HG02642 (cell line): ENCODE measurements at regions not wholly inside any gene's neighbourhood (a gene's known extent, or its start where the extent isn't known, plus 50 kb on each side); places are given as distances from the start of the nearest gene placed in this dataset.

ENCODE experiments used
- ATAC-seq: cut with Tn5 transposase; IDR thresholded peaks from one replicate; pipeline ENCODE4 v1.9.1; 2021; ENCODE audit warnings: mild to moderate bottlenecking; ENCODE audit not compliant: unreplicated experiment, poor library complexity

DNA sequence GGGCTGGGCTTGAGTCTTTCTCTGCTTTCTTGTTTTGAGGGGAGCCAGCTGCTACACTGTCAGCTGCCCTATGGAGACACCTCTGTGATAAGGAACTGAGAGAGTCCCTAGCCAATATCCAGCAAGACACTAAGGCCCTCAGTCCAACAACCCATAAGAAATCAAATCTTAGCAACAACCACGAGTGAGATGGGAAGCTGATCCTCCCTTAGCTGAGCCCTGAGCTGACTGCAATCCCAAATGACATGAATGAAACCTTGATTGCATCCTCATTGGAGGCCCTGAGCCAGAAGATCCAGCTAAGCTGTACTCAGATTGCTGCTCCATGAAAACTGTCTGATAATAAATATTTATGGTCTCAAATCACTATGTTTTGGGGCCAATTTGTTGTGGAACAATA lies 302.1 kb upstream of the MME start:
- no peak for ATAC-seq

DNA sequence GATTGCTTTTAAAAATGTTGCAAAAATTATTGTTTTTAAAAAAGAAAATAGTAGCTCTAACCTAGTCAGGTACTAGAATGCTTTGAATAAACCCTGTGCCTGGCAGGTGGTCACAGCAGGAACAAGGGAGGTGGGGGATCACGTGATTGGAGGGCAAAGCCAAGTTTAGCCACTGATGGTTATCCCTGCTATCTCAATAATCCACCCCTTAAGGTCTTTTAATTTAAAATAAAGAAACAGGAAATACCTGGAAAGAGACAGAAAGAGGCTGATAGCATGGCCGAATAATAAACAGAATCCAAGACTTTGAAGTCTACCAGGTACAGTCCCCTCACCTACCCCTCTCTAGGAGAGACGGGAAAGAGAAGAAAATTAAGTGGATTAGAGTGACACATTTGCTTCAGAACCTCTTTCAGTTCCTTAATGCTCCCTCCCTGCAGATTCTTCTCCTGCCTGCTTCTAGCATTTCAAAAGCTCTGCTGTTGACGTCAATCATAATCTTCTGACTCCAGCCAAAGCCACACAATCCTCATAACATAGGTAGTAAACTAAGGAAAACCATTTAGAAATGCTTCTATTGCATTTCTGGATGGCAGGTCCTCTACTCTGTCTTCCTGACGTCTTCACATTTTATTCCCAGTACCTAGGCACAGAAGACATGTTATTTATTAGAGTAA lies 303.4 kb upstream of the MME start:
- ATAC-seq, result no peak

DNA sequence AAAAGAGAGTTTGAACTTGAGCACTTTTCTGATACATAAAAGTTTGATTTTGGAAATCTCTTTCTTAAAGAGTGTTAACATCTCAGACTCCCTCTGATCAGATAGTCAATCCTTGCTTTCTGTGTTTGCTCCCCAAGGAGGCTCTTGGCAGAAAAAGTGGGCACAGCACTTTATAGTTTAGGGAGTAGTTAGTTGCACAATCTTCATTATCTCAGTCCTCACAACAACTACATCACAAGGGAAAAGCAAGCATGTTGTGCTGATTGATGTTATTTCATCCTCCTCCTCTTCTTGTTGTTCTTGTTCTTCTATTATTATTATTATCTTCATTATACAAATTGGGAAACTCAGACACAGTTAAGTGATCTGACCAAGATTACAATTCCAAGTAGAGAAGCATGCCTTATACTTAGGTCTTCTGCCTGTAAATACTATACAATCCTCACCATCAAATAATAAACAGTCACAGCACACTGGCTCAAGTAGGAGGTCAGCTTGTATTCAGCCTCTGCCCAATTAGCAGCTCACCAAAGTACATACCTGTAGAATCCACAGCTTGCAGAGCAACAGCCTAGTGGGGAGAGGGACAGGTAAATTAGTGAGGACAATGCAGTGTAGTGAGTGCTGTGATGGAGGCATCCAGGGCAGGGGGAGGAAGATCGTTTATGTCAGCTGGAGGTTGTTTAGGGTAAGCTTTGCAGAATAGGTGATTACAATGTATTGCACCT lies 304.1 kb upstream of the MME start:
- ATAC-seq, result no peak

DNA sequence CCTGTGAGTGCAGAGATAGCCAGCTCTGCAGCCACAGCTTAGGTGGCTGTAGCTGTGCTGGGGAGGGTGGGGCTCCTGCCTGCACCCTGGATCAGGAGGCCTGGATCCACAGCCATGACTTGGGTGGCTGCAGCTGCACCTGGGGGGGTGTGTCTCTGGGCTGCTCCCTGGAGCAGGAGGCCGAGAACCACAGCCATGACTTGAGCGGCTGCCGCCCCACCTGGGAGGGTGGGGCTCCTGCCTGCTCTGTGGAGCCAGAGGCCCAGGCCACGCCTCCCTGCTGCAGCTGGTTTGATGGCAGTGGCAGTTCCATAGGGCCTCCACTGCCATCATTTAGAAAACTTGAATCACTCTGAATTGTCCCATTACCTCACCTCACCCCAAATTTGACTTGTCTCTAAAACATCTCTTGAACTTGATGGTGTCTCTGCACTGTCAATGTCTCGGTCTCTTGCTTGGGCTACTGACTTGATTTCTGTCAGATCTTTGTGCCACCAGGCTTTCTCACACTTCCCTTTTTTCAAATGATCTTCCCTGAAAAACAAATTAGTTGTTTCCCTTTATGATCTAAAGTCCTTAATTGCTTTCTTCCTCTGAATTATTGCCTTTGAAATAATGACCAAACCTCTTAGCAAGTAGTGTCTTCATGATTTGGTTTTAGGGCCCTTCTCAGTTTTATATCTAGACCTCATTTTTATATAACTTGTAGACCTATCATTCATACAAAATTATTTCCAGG lies 313.2 kb upstream of the MME start:
- ATAC-seq, result no peak

DNA sequence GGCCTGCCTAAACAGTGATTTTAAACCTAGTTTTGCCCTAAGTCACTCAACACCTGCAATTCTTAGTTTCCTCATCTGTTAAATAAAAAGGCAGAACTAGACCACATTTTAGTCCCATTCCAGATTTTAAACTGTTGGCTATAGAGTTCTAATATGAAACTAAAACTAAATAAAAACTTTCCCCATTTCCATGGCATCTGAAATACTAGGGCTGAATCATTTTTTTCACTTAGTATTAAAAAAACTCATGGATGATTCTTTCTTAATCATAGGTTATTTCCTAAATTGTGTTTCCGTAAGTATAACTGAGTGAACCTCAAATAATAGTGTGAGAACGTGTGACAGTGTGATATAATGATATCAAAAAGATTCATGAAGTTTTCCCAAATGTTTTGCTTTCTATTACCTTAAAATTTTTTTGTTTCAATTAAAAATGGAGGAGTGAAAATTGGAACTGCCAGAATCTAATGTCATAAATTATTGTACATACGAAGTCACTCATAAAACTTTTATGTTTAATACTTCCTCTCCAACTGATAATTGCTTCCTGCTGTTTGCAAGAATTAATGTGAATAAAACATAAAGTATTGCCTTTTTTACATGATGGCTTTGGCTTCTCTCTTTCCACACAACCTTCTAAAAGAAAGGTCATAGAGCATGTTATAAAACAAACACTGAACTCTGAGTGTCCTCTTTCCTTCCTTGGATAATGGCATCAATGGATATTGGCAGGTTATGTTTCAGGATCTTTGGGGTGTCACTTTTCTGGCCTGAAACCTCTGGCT lies 315.1 kb upstream of the MME start:
- no peak for ATAC-seq

DNA sequence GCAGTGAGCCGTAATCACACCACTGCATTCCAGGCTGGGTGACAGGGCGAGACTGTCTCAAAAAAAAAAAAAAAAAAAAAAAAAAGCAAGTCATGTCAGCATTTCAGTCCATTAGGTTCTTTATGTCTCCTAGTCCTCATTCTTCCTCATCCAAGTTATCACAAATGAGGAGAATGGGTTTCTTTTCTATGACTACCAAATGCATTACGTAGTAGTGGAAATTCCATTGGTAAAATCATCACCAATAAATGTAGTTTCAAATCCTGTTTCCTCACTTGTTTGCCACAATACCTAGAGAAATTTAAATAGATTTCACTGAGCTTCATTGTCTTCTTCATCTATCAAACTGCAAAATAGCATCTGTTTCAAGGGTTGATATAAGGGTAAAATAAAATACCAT lies 317.6 kb upstream of the MME start:
- no peak for ATAC-seq

DNA sequence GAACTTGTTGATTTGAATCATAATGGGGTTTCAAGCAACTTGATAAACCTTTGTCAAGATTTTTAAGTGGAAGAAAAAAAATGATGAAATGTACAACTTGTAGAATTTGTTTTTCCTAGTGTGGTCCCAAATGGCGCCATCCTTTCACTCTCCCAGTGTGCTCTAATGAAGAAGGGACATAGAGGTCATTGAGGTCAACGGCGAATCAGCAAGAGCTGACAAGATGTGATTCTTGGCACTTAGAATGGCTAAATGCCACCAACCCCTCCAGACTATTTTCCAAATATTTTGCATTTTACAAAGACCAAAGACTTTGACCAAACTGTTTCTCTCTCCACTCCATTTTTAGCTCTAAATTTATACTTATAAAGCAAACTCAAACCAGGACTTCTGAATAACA lies 320.2 kb upstream of the MME start:
- ATAC-seq, result no peak

DNA sequence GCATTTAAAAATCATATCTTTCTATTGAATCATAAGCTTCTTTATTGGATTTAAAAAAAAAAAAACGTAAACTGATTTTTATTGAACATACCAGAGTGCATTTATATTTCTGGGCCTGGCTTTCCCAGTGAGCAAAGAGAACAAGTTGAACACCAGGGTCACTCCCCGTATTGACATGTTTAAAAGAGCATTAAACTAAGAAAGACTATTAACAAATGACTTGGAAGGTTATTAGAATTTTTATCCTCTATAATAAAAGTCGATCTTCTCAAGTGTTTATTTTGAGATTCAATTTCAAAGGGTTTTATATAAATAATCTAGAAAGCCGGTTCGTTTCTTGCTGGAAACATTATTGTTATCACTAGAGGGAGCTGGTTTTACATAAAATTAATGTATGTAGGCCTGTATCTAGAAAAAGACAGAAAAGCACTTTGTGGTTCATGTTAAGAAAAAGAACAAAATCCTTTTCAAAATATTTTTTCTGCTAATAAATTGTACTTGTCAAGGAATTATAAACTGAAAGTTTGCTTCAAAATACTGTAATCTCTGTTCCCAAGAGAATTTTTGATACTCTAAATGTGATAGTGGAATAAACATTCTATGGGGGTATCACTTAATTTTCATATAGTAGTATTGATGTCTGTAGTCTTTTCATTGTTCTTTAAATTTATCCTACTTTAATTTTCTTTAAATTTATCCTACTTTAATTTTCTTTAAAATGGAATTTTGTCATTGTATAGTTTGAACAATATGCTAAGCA lies 321.8 kb upstream of the MME start:
- ATAC-seq, result no peak

DNA sequence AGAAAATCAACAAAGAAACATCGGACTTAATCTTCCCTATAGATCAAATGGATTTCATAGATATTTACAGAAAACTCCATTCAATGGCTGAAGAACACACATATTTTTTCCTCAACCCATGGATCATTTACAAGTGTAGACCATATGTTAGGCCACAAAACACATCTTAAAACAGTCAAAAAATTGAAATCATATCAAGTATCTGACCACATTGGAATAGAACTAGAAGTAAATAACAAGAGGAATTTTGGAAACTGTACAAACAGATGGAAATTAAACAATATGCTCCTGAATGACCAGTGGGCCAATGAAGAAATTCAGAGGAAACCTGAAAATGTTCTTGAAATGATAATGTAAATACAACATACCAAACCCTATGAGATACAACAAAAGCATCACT lies 323.1 kb upstream of the GPR149 start:
- ATAC-seq, result no peak

DNA sequence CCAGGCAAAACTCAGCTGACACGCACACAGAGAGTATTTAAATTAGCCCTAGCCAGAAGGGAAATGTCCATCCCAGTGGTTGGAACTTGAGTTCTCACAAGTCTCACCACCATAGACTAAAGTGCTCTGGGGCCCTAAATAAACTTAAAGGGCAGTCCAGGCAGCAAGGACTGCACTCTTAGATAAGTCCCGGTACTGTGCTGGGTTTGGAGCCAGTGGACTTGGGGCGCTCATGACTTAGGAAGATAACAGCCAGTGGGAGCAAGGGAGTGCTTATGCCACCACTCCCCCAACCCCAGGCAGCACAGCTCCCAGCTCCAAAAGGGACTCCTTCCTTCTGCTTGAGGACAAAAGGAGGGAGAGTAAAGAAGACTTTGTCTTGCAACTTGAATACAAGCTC lies 319.5 kb upstream of the GPR149 start:
- ATAC-seq, result no peak

DNA sequence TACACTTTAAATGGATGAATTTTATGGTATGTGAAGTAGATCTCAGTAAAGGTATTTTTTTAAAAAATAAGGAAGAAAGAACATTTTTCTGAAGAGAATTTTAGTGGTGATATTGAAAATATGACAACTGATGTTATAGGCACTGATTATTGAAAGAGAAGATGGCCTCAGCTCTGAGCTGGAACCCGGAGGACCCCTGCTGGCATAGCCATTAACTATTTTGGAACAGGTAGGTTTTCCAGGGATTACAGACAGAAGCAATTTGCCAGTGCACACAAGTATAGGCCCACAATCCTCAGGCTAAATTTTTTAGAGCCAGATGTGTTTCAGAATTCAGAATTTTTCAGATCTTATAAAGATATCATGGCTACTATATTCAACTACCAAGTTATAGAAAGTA lies 315.9 kb upstream of the GPR149 start:
- ATAC-seq, result no peak

DNA sequence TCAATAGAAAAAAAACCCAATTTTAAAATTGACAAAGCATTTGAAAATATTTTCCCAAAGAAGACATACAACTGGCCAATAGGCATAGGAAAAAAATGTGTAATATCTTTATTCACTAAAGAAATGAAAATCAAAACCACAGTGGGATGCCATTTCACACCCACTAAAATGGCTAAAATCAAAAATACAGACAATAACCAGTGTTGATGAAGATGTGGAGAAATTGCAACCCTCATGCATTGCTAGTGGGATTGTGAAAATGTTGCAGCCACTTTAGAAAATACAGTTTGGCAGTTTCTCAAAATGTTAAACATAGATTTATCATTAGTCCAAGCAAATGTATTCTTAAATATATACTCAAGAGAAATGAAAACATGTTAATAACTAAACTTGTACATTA lies 315.1 kb upstream of the GPR149 start:
- no peak for ATAC-seq

DNA sequence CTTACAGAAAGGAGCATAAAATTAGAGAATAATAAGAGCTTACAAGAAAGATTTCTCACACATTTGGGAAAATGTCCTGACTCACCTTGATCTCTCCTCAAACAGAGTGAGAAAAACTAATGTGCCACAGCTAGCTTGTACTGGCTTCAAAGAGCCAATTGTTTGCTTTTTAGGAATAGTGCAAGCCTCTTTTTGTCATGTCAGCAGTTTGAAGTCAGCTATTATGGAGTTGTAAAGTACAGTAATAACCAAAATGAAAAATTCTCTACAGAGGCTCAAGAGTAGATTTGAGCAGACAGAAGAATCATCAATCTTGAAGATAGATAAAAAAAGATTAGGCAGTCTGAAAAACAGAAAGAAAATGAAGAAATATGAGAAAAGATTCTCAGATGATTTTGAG lies 313.4 kb upstream of the GPR149 start:
- no peak for ATAC-seq

DNA sequence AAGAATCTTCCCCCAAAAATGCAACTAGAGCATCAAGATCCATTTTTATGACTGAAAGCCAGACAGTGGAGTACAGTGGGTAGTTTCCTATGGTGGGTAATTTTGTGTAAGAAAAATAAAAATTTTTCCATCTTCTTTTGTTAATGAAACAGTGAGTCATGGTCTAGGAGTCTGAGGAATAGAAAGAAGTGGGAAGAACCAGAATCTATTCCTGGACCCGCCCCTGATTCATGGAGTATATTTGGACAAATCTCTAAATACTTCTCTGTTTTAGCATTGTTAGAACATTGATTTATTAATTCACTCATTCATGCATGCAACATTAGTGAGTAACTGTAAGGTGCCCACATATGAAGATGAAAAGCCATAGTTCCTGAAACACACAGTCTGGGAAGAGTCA lies 304.5 kb upstream of the GPR149 start:
- ATAC-seq, result no peak

DNA sequence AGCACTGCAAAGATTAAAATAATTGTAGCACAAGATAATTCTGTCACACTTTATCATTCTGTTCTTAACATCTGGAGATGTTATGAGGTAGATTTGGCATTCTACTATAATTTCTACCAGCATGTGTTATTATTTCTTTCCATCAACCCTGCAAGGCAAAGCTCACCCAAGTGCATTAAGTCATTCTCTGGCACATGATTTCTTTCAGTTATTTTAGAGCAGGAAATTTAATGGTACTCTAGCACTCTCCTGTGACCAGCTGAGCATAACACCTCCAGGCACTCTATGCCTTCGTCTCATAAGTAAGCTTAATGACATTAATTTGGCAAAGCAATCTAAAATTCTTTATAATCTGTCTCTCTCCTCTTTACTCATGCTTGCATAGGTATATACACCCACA lies 300.2 kb upstream of the GPR149 start:
- ATAC-seq, result no peak

DNA sequence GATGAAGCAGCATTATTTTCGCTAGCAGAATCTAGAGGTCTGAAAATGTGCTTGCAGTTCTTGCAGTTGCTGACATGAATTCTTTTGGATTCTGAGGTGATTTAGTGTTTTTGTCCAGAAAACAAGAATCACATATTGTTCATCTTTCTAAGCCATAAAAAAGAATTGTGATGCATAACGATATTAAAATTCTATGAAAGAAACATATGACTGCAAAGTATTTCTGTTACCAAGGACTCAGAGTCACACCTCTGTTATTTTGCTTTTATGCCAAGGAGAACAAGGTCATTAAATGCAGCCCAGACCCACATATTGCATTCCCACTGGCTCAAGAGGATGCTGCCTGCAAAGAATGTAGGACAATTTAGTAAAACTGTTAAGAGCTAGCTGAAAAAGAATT lies 299.8 kb upstream of the GPR149 start:
- ATAC-seq, result no peak

DNA sequence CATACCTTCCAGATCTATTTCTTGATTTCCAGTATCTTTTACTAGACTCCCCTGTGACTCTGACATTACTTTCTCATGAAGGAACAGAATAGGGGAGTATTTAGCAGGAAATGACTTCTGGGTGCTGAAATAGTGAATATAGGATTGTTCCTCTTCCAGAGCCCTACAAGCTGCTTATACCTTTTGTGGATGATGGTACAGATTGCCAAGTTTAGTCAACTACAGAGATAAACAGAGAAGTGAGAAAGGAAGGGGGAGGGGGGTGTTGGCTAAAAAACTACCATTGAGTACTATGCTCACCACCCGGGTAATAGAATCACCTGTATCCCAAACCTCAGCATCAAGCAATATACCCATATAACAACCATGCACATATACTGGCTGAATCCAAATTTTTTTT lies 298.3 kb upstream of the GPR149 start:
- no peak for ATAC-seq

DNA sequence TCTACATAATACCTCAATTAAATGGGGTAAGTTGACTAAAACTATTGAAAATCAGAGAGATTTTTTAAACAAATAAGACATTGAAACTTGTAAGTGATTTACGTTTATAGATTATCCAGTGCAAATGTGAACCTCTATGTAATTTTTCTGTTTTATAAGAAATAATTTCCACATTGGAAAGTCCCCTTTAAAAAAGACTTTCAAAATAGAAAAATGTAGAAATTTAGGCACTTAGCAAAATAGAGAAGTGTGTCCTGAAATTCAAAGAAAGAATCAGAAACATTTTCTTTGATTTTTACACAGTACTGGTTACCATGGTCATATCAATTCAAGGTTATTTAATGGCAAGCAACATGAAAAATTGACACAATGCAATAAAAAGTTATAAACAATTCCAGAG lies 290.9 kb upstream of the GPR149 start:
- no peak for ATAC-seq

DNA sequence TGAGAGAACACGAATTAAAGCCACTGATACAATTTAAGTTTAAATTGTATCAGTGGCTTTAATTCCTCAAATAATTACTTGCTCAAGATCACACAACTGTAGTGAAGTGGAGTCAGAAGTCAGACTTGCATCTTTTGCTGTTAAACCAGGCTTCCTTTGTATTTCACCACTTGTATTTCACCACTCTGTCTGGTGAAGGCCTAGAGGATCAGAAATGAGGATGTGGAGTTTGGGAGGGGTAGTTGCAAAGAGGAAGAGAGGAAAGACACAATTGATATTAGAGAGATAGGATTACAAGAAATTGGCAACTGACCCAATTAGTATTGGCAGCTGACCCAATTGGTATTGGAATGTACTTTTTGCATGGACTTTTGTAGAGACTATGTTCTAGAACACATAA lies 288.1 kb upstream of the GPR149 start:
- ATAC-seq, result no peak

DNA sequence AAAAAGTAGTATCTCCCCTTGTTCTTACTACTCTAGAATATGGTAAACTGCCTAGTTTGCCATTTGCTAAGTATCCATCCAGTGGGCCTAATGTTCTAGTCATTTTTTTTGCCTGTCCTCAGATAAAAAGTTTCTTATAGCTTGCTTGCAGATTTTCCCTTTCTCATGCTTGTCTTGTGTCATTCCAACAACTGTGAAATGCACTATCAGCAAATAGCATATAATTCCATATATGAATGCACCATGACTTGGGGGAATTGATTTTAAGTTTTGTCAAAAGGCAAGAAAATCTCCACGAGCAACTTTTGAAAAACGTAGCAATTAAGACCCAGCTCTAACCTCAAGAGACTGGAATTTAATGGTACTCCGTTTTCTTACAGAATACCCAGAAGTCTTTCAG lies 286.2 kb upstream of the GPR149 start:
- ATAC-seq, result no peak
